ENCODE measurements at regions not wholly inside any gene's neighbourhood (a gene's known extent, or its start where the extent isn't known, plus 50 kb on each side); places are given as distances from the start of the nearest gene placed in this dataset.
A peak's percentile ranks its signal among the peaks of the same experiment; 100 is the strongest.

GRCh38 chr12:88255224-88255623, 113.1 kb downstream of the TMTC3 start:
- TF ChIP-seq CTCF (conservative IDR thresholded peaks at IDR 0.05; ENCODE audit: low read depth, low read length) (no peak), RFX5 (IDR thresholded peaks at IDR 0.05; ENCODE audit: low read depth, low read length) (no peak), FOS (IDR thresholded peaks at IDR 0.05; ENCODE audit: low read depth, low read length) (no peak), POLR2A (IDR thresholded peaks at IDR 0.05; ENCODE audit: low read depth, low read length) (no peak), CEBPB (IDR thresholded peaks at IDR 0.05; ENCODE audit: low read depth, low read length) (peak; percentile 84), MAZ (IDR thresholded peaks at IDR 0.05; ENCODE audit: borderline replicate concordance, low read depth, low read length) (no peak), MAFK (IDR thresholded peaks at IDR 0.05; ENCODE audit: low read depth, low read length) (no peak)
- TF ChIP-seq, protein P1, sequence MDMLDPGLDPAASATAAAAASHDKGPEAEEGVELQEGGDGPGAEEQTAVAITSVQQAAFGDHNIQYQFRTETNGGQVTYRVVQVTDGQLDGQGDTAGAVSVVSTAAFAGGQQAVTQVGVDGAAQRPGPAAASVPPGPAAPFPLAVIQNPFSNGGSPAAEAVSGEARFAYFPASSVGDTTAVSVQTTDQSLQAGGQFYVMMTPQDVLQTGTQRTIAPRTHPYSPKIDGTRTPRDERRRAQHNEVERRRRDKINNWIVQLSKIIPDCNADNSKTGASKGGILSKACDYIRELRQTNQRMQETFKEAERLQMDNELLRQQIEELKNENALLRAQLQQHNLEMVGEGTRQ (IDR thresholded peaks at IDR 0.05; ENCODE audit: low read depth, low read length) = no peak

All from IMR-90 (cell line).